ENCODE measurements at regions not wholly inside any gene's neighbourhood (a gene's known extent, or its start where the extent isn't known, plus 50 kb on each side); places are given as distances from the start of the nearest gene placed in this dataset.

GRCh38 chr20:22942742-22943141 is 92.4 kb upstream of the SSTR4 start:
- no peak for TF ChIP-seq CTCF (conservative IDR thresholded peaks at IDR 0.05 in 1 of 2, IDR thresholded peaks at IDR 0.05 in 1 of 2; ENCODE audit: low read depth in 1 of 2, low read length in 2 of 2)
- no peak for TF ChIP-seq EZH2 (IDR thresholded peaks at IDR 0.05; ENCODE audit: low read length, missing control alignments)
